ENCODE measurements at regions not wholly inside any gene's neighbourhood (a gene's known extent, or its start where the extent isn't known, plus 50 kb on each side); places are given as distances from the start of the nearest gene placed in this dataset.

GRCh38 chr1:71269179-71269578 lies 188.3 kb upstream of the ZRANB2 start (continued):
- TF ChIP-seq RREB1 (CRISPR knock-in tag; IDR thresholded peaks at IDR 0.05): no peak
- TF ChIP-seq MAFF (IDR thresholded peaks at IDR 0.05; ENCODE audit: low read length): no peak
- TF ChIP-seq CBX2 (IDR thresholded peaks at IDR 0.05; ENCODE audit: insufficient read depth, low read length, poor library complexity, severe bottlenecking): no peak
- TF ChIP-seq HES1 (IDR thresholded peaks at IDR 0.05; ENCODE audit: low read depth): no peak
- TF ChIP-seq EP300 (IDR thresholded peaks at IDR 0.05; ENCODE audit: low read length): no peak
- TF ChIP-seq POU5F1 (IDR thresholded peaks at IDR 0.05; ENCODE audit: borderline replicate concordance, low read depth, low read length, partially characterized antibody): no peak
- no peak for TF ChIP-seq SMARCA5 (IDR thresholded peaks at IDR 0.05)
- no peak for TF ChIP-seq ILK (tag; IDR thresholded peaks at IDR 0.05; ENCODE audit: borderline replicate concordance, low read depth)
- TF ChIP-seq NELFE (IDR thresholded peaks at IDR 0.05; ENCODE audit: insufficient read depth, insufficient read length): no peak
